Mesendoderm (in vitro differentiated cells): ENCODE measurements at regions not wholly inside any gene's neighbourhood (a gene's known extent, or its start where the extent isn't known, plus 50 kb on each side); places are given as distances from the start of the nearest gene placed in this dataset.

Experiments
- DNase-seq: peaks from one replicate; pipeline ENCODE4 v3.0.0; 2013
- H2AK5ac ChIP-seq: 2 replicates; pipeline ENCODE4 v1.6.1; 2013; ENCODE audit warnings: low read length, inconsistent platforms
- H2BK120ac ChIP-seq: 2 replicates; pipeline ENCODE4 v1.6.1; 2013; ENCODE audit warnings: low read depth, mild to moderate bottlenecking, low read length, moderate library complexity, mixed read lengths
- H2BK15ac ChIP-seq: replicated peaks from 2 replicates; pipeline ENCODE4 v1.6.1; 2013; ENCODE audit warnings: low read depth, mild to moderate bottlenecking, moderate library complexity
- H2BK5ac ChIP-seq: 2 replicates; pipeline ENCODE4 v1.6.1; 2013; ENCODE audit warnings: low read length, inconsistent platforms
- H3K18ac ChIP-seq: 2 replicates; pipeline ENCODE4 v1.6.1; 2013; ENCODE audit warnings: mild to moderate bottlenecking, low read length, mixed read lengths
- H3K23ac ChIP-seq: one replicate; pipeline ENCODE4 v1.6.1; 2013; ENCODE audit warnings: low read length
- H3K27ac ChIP-seq: 2 replicates; pipeline ENCODE4 v1.5.1; 2013; ENCODE audit warnings: low read depth, mild to moderate bottlenecking, inconsistent platforms, low read length, moderate library complexity
- H3K27me3 ChIP-seq: 2 replicates; pipeline ENCODE4 v1.6.1; 2013; ENCODE audit warnings: low read length, control low read depth, mild to moderate bottlenecking, inconsistent platforms; ENCODE audit not compliant: insufficient read depth, poor library complexity
- H3K36me3 ChIP-seq: 2 replicates; pipeline ENCODE4 v1.6.1; 2013; ENCODE audit warnings: low read length, inconsistent platforms; ENCODE audit not compliant: control insufficient read depth, insufficient read depth
- H3K4ac ChIP-seq: one replicate; pipeline ENCODE4 v1.6.1; 2013; ENCODE audit warnings: low read depth, mild to moderate bottlenecking, low read length, moderate library complexity
- H3K4me1 ChIP-seq: 2 replicates; pipeline ENCODE4 v1.6.1; 2013; ENCODE audit warnings: low read depth, low read length, inconsistent platforms; ENCODE audit not compliant: control insufficient read depth
- H3K4me2 ChIP-seq: 2 replicates; pipeline ENCODE4 v1.6.1; 2013; ENCODE audit warnings: low read length
- H3K4me3 ChIP-seq: 2 replicates; pipeline ENCODE4 v1.5.1; 2013; ENCODE audit warnings: mild to moderate bottlenecking, low read length
- H3K56ac ChIP-seq: one replicate; pipeline ENCODE4 v1.6.1; 2013; ENCODE audit warnings: low read length
- H3K79me1 ChIP-seq: 2 replicates; pipeline ENCODE4 v1.6.1; 2013; ENCODE audit warnings: low read length, inconsistent platforms
- H3K79me2 ChIP-seq: 2 replicates; pipeline ENCODE4 v1.6.1; 2013; ENCODE audit warnings: mild to moderate bottlenecking, low read length; ENCODE audit not compliant: control insufficient read depth, insufficient read depth
- H3K9ac ChIP-seq: 2 replicates; pipeline ENCODE4 v1.6.1; 2013; ENCODE audit warnings: low read length, inconsistent platforms
- H4K5ac ChIP-seq: one replicate; pipeline ENCODE4 v1.6.1; 2013; ENCODE audit warnings: low read length
- H4K8ac ChIP-seq: one replicate; pipeline ENCODE4 v1.6.1; 2013; ENCODE audit warnings: low read depth, mild to moderate bottlenecking, control low read depth, low read length, moderate library complexity
- WGBS: extraction: QIAGEN DNeasy Blood & Tissue Kit; methylation state at CpG from one replicate; pipeline ENCODE4 v1.1.7; 2013; ENCODE audit warnings: low lambda C conversion rate, missing lambda C conversion rate; ENCODE audit not compliant: insufficient coverage; ENCODE audit errors: extremely low coverage; 5-methylcytosine and 5-hydroxymethylcytosine counted together

- no peak overlapping the region for H3K23ac ChIP-seq
- no peaks in the 10 kb centered on the region for H3K36me3 ChIP-seq
- H3K79me2 ChIP-seq: no peaks in the 10 kb centered on the region
- H3K4me3 ChIP-seq: no peak overlapping the region
- H2AK5ac ChIP-seq: no peak overlapping the region
- no peak overlapping the region for H3K27ac ChIP-seq
- no peak overlapping the region for H2BK5ac ChIP-seq
- no peaks in the 10 kb centered on the region for H3K79me1 ChIP-seq
- H3K4ac ChIP-seq: no peak overlapping the region
- no peak overlapping the region for H3K4me2 ChIP-seq
- no peak overlapping the region for H2BK15ac ChIP-seq
- no peak overlapping the region for H4K8ac ChIP-seq
- no peak for DNase-seq
- H3K18ac ChIP-seq: no peak overlapping the region
- H3K27me3 ChIP-seq: no peaks in the 10 kb centered on the region
- H3K56ac ChIP-seq: no peak overlapping the region
- no peak overlapping the region for H4K5ac ChIP-seq
- H3K9ac ChIP-seq: no peak overlapping the region
- no peaks in the 10 kb centered on the region for H3K4me1 ChIP-seq
- H2BK120ac ChIP-seq: no peak overlapping the region
Observed at GRCh38 chr17:72358465-72358864, 237.6 kb downstream of the SOX9 start.

- Histone ChIP-seq H3K27me3 (no peaks in the 10 kb centered on the region), H2AK5ac (no peak overlapping the region), H3K36me3 (no peaks in the 10 kb centered on the region), H4K5ac (no peak overlapping the region), H3K79me1 (no peaks in the 10 kb centered on the region), H3K9ac (no peak overlapping the region), H3K4me1 (no peaks in the 10 kb centered on the region), H2BK15ac (no peak overlapping the region), H3K4me2 (no peak overlapping the region), H2BK120ac (no peak overlapping the region), H2BK5ac (no peak overlapping the region), H3K23ac (no peak overlapping the region), H3K18ac (no peak overlapping the region), H3K56ac (no peak overlapping the region), H3K27ac (no peak overlapping the region), H4K8ac (no peak overlapping the region), H3K79me2 (no peaks in the 10 kb centered on the region), H3K4me3 (no peak overlapping the region), H3K4ac (no peak overlapping the region)
- no peak for DNase-seq
- no CpG with 5 or more reads among the region's 2 CpGs for WGBS
Observed at GRCh38 chr17:72359274-72359673, 238.5 kb downstream of the SOX9 start.

- Histone ChIP-seq H3K18ac (no peak overlapping the region), H4K5ac (no peak overlapping the region), H3K79me1 (no peaks in the 10 kb centered on the region), H3K23ac (no peak overlapping the region), H3K79me2 (no peaks in the 10 kb centered on the region), H2AK5ac (no peak overlapping the region), H3K27me3 (no peaks in the 10 kb centered on the region), H2BK120ac (no peak overlapping the region), H3K4me1 (no peaks in the 10 kb centered on the region), H3K9ac (no peak overlapping the region), H2BK15ac (no peak overlapping the region), H3K4ac (no peak overlapping the region), H4K8ac (no peak overlapping the region), H3K56ac (no peak overlapping the region), H3K4me2 (no peak overlapping the region), H3K36me3 (no peaks in the 10 kb centered on the region), H3K27ac (no peak overlapping the region), H3K4me3 (no peak overlapping the region), H2BK5ac (no peak overlapping the region)
- no peak for DNase-seq
- WGBS: no CpG with 5 or more reads among the region's 5 CpGs
Observed at GRCh38 chr17:72359811-72360210, 239.0 kb downstream of the SOX9 start.

GRCh38 chr17:72360386-72360940 lies 239.6 kb downstream of the SOX9 start:
- no peak overlapping the region for H3K23ac ChIP-seq
- H2BK120ac ChIP-seq: no peak overlapping the region
- no peak overlapping the region for H3K4me2 ChIP-seq
- no peak overlapping the region for H3K9ac ChIP-seq
- DNase-seq: no peak
- no peak overlapping the region for H3K27ac ChIP-seq
- H3K4me1 ChIP-seq: no peaks in the 10 kb centered on the region
- no peaks in the 10 kb centered on the region for H3K27me3 ChIP-seq
- no peak overlapping the region for H3K18ac ChIP-seq
- H2AK5ac ChIP-seq: no peak overlapping the region
- no peak overlapping the region for H3K4ac ChIP-seq
- no peak overlapping the region for H2BK15ac ChIP-seq
- H3K79me1 ChIP-seq: no peaks in the 10 kb centered on the region
- no peak overlapping the region for H3K4me3 ChIP-seq
- H3K36me3 ChIP-seq: no peaks in the 10 kb centered on the region
- H3K79me2 ChIP-seq: no peaks in the 10 kb centered on the region
- no CpG with 5 or more reads among the region's 6 CpGs for WGBS
- H3K56ac ChIP-seq: no peak overlapping the region
- no peak overlapping the region for H2BK5ac ChIP-seq
- no peak overlapping the region for H4K8ac ChIP-seq
- no peak overlapping the region for H4K5ac ChIP-seq

GRCh38 chr17:72361892-72362291 lies 241.1 kb downstream of the SOX9 start:
- no peak overlapping the region for H3K27ac ChIP-seq
- H3K23ac ChIP-seq: no peak overlapping the region
- H3K56ac ChIP-seq: no peak overlapping the region
- no peak for DNase-seq
- H2BK120ac ChIP-seq: no peak overlapping the region
- H3K27me3 ChIP-seq: no peaks in the 10 kb centered on the region
- H3K36me3 ChIP-seq: no peaks in the 10 kb centered on the region
- H2BK15ac ChIP-seq: no peak overlapping the region
- H2AK5ac ChIP-seq: no peak overlapping the region
- H4K5ac ChIP-seq: no peak overlapping the region
- H3K4me1 ChIP-seq: no peaks in the 10 kb centered on the region
- no peak overlapping the region for H2BK5ac ChIP-seq
- H3K79me1 ChIP-seq: no peaks in the 10 kb centered on the region
- H3K4me3 ChIP-seq: no peak overlapping the region
- no peaks in the 10 kb centered on the region for H3K79me2 ChIP-seq
- no peak overlapping the region for H3K9ac ChIP-seq
- no CpG with 5 or more reads among the region's 6 CpGs for WGBS
- H4K8ac ChIP-seq: no peak overlapping the region
- no peak overlapping the region for H3K18ac ChIP-seq
- H3K4ac ChIP-seq: no peak overlapping the region
- H3K4me2 ChIP-seq: no peak overlapping the region

GRCh38 chr17:72362376-72363088 lies 241.7 kb downstream of the SOX9 start:
- no peak for DNase-seq
- H3K27ac ChIP-seq: no peak overlapping the region
- no peak overlapping the region for H2AK5ac ChIP-seq
- H4K5ac ChIP-seq: no peak overlapping the region
- no peak overlapping the region for H3K4ac ChIP-seq
- no peak overlapping the region for H2BK15ac ChIP-seq
- no peak overlapping the region for H3K4me2 ChIP-seq
- H3K79me1 ChIP-seq: no peaks in the 10 kb centered on the region
- no peak overlapping the region for H2BK120ac ChIP-seq
- H3K56ac ChIP-seq: no peak overlapping the region
- H3K23ac ChIP-seq: no peak overlapping the region
- H2BK5ac ChIP-seq: no peak overlapping the region
- H3K9ac ChIP-seq: no peak overlapping the region
- no peak overlapping the region for H3K4me3 ChIP-seq
- no peaks in the 10 kb centered on the region for H3K36me3 ChIP-seq
- H3K79me2 ChIP-seq: no peaks in the 10 kb centered on the region
- H4K8ac ChIP-seq: no peak overlapping the region
- WGBS: no CpG with 5 or more reads among the region's 9 CpGs
- no peaks in the 10 kb centered on the region for H3K4me1 ChIP-seq
- H3K18ac ChIP-seq: no peak overlapping the region
- H3K27me3 ChIP-seq: no peaks in the 10 kb centered on the region
